HG03460 (cell line): ENCODE measurements at regions not wholly inside any gene's neighbourhood (a gene's known extent, or its start where the extent isn't known, plus 50 kb on each side); places are given as distances from the start of the nearest gene placed in this dataset.

Experiments
- ATAC-seq: cut with Tn5 transposase; IDR thresholded peaks from one replicate; pipeline ENCODE4 v1.9.1; 2021; ENCODE audit not compliant: unreplicated experiment

- no peak for ATAC-seq
These were observed 50.2 kb upstream of the SDK2 start for GRCh38 chr17:73694491-73694890.

- no peak for ATAC-seq
These were observed 50.9 kb upstream of the SDK2 start for GRCh38 chr17:73695035-73695738.

- no peak for ATAC-seq
These were observed 52.0 kb upstream of the SDK2 start for GRCh38 chr17:73696251-73696650.

GRCh38 chr17:73697872-73698271 lies 53.6 kb upstream of the SDK2 start:
- ATAC-seq, result no peak

GRCh38 chr17:73698966-73699365 lies 54.7 kb upstream of the SDK2 start:
- no peak for ATAC-seq

- no peak for ATAC-seq
These were observed 57.5 kb upstream of the SDK2 start for GRCh38 chr17:73701701-73702100.

- ATAC-seq, result no peak
These were observed 58.9 kb upstream of the SDK2 start for GRCh38 chr17:73703192-73703591.

GRCh38 chr17:73703917-73704316 lies 59.7 kb upstream of the SDK2 start:
- ATAC-seq, result no peak

- ATAC-seq, result no peak
These were observed 61.3 kb upstream of the SDK2 start for GRCh38 chr17:73705594-73705993.

GRCh38 chr17:73706428-73706827 lies 62.2 kb upstream of the SDK2 start:
- ATAC-seq, result no peak

- no peak for ATAC-seq
These were observed 62.6 kb upstream of the SDK2 start for GRCh38 chr17:73706858-73707257.

GRCh38 chr17:73707358-73707757 lies 63.1 kb upstream of the SDK2 start:
- ATAC-seq, result no peak

- ATAC-seq, result no peak
These were observed 65.9 kb upstream of the SDK2 start for GRCh38 chr17:73710095-73710592.

- peak; percentile 90 for ATAC-seq
These were observed 66.9 kb upstream of the SDK2 start for GRCh38 chr17:73711184-73711583.

GRCh38 chr17:73711916-73712315 lies 67.7 kb upstream of the SDK2 start:
- no peak for ATAC-seq

GRCh38 chr17:73713136-73713535 lies 68.9 kb upstream of the SDK2 start:
- no peak for ATAC-seq

- no peak for ATAC-seq
These were observed 71.5 kb upstream of the SDK2 start for GRCh38 chr17:73715769-73716168.

GRCh38 chr17:73717690-73718089 lies 73.4 kb upstream of the SDK2 start:
- ATAC-seq, result no peak

- ATAC-seq, result no peak
These were observed 74.1 kb upstream of the SDK2 start for GRCh38 chr17:73718362-73718761.

GRCh38 chr17:73718912-73719311 lies 74.7 kb upstream of the SDK2 start:
- no peak for ATAC-seq

GRCh38 chr17:73719588-73720071 lies 75.4 kb upstream of the SDK2 start:
- ATAC-seq, result no peak

- ATAC-seq, result no peak
These were observed 76.1 kb upstream of the SDK2 start for GRCh38 chr17:73720187-73720834.
